IMR-90 (cell line): ENCODE measurements at regions not wholly inside any gene's neighbourhood (a gene's known extent, or its start where the extent isn't known, plus 50 kb on each side); places are given as distances from the start of the nearest gene placed in this dataset.

Experiments used
- ATAC-seq: fragments of 200-7000 bp; cut with Tn5 transposase; 2 replicates; pipeline ENCODE4 v1.9.1; 2020; ENCODE audit warnings: low read depth, mild to moderate bottlenecking, moderate library complexity
- BruUV-seq: library from RNA; stranded (reverse); fragments of 400-500 nt; replicated peaks from 2 replicates; lab custom pipeline; 2021; lab: Mats Ljungman, UMichigan
- CTCF ChIA-PET: fragments of 300-600 bp; formaldehyde crosslinking; extraction: SDS; loops from one replicate; lab custom pipeline; 2021; ENCODE audit warnings: antibody characterized with exemption; lab: Yijun Ruan, JAX
- POLR2A ChIA-PET: fragments of 300-600 bp; sonication (Branson Sonifier 250); formaldehyde crosslinking; loops from one replicate; lab custom pipeline; 2022; ENCODE audit warnings: antibody characterized with exemption; ENCODE audit not compliant: unreplicated experiment; lab: Charles Lee
- DNase-seq: peaks from one replicate; pipeline ENCODE4 v3.0.0; 2013
- H2AFZ ChIP-seq: replicated peaks from 2 replicates; pipeline ENCODE3; 2013; ENCODE audit warnings: low read length, mild to moderate bottlenecking; ENCODE audit not compliant: poor library complexity
- H2AK5ac ChIP-seq: 2 replicates; pipeline ENCODE4 v1.6.1; 2013; ENCODE audit warnings: low read depth, low read length, inconsistent platforms
- H2AK9ac ChIP-seq: replicated peaks from 2 replicates; pipeline ENCODE3; 2013; ENCODE audit warnings: mild to moderate bottlenecking, low read depth, low read length, moderate library complexity; ENCODE audit not compliant: poor library complexity
- H2BK120ac ChIP-seq: 2 replicates; pipeline ENCODE4 v1.6.1; 2013; ENCODE audit warnings: low read depth, low read length, inconsistent platforms
- H2BK15ac ChIP-seq: 3 replicates; pipeline ENCODE4 v1.6.1; 2013; ENCODE audit warnings: low read depth, low read length, inconsistent platforms
- H2BK20ac ChIP-seq: 2 replicates; pipeline ENCODE4 v1.6.1; 2013; ENCODE audit warnings: low read depth, mild to moderate bottlenecking, inconsistent platforms, low read length, moderate library complexity
- H2BK5ac ChIP-seq: 2 replicates; pipeline ENCODE4 v1.6.1; 2013; ENCODE audit warnings: mild to moderate bottlenecking, low read depth, low read length, inconsistent platforms; ENCODE audit not compliant: poor library complexity, severe bottlenecking
- H3K14ac ChIP-seq: replicated peaks from 2 replicates; pipeline ENCODE4 v1.6.1; 2013; ENCODE audit warnings: low read depth, low read length, inconsistent platforms
- H3K18ac ChIP-seq: 2 replicates; pipeline ENCODE4 v1.6.1; 2013; ENCODE audit warnings: low read depth, low read length, control low read depth
- H3K23ac ChIP-seq: 2 replicates; pipeline ENCODE4 v1.6.1; 2013; ENCODE audit warnings: low read depth, low read length, inconsistent platforms
- H3K27ac ChIP-seq: 2 replicates; pipeline ENCODE4 v1.5.1; 2013; ENCODE audit warnings: mild to moderate bottlenecking, control low read depth, low read length; ENCODE audit not compliant: insufficient read depth
- H3K27me3 ChIP-seq: 2 replicates; pipeline ENCODE4 v1.6.1; 2013; ENCODE audit warnings: low read length; ENCODE audit not compliant: control insufficient read depth, insufficient read depth
- H3K36me3 ChIP-seq: 2 replicates; pipeline ENCODE4 v1.6.1; 2013; ENCODE audit warnings: low read length, mixed read lengths; ENCODE audit not compliant: control insufficient read depth, insufficient read depth
- H3K4ac ChIP-seq: 2 replicates; pipeline ENCODE4 v1.6.1; 2013; ENCODE audit warnings: low read depth, low read length, inconsistent platforms
- H3K4me1 ChIP-seq: 2 replicates; pipeline ENCODE4 v1.6.1; 2013; ENCODE audit warnings: low read length, mixed read lengths; ENCODE audit not compliant: control insufficient read depth, insufficient read depth
- H3K4me2 ChIP-seq: 2 replicates; pipeline ENCODE4 v1.6.1; 2013; ENCODE audit warnings: low read depth, mild to moderate bottlenecking, control low read depth, low read length, moderate library complexity
- H3K4me3 ChIP-seq: 2 replicates; pipeline ENCODE4 v1.5.1; 2013; ENCODE audit warnings: low read depth, mild to moderate bottlenecking, control low read depth, low read length, moderate library complexity; ENCODE audit not compliant: insufficient read depth
- H3K56ac ChIP-seq: 2 replicates; pipeline ENCODE4 v1.6.1; 2013; ENCODE audit warnings: low read length, inconsistent platforms; ENCODE audit not compliant: insufficient read depth; ENCODE audit errors: extremely low read depth
- H3K79me1 ChIP-seq, 2 experiments: 2 replicates each; pipeline ENCODE4 v1.6.1; 2013; ENCODE audit warnings: low read length in 2 of 2, inconsistent platforms in 1 of 2, low read depth in 1 of 2
- H3K9ac ChIP-seq: 2 replicates; pipeline ENCODE4 v1.6.1; 2013; ENCODE audit warnings: low read depth, low read length, control low read depth
- H3K9me1 ChIP-seq: 2 replicates; pipeline ENCODE4 v1.6.1; 2013; ENCODE audit warnings: low read length, inconsistent platforms; ENCODE audit not compliant: insufficient read depth
- H3K9me3 ChIP-seq: 2 replicates; pipeline ENCODE4 v1.6.1; 2013; ENCODE audit warnings: low read length; ENCODE audit not compliant: control insufficient read depth, insufficient read depth
- H4K20me1 ChIP-seq: 2 replicates; pipeline ENCODE4 v1.6.1; 2013; ENCODE audit warnings: low read length, inconsistent platforms; ENCODE audit not compliant: insufficient read depth
- H4K5ac ChIP-seq: 2 replicates; pipeline ENCODE4 v1.6.1; 2013; ENCODE audit warnings: mild to moderate bottlenecking, low read depth, low read length, control low read depth
- H4K8ac ChIP-seq, 2 experiments: 2 replicates each; pipeline ENCODE4 v1.6.1; 2013; ENCODE audit warnings: low read depth in 2 of 2, low read length in 2 of 2, control low read depth in 1 of 2, inconsistent platforms in 1 of 2
- H4K91ac ChIP-seq: 2 replicates; pipeline ENCODE4 v1.6.1; 2013; ENCODE audit warnings: low read depth, low read length, inconsistent platforms; ENCODE audit not compliant: insufficient read depth
- CEBPB ChIP-seq: IDR thresholded peaks from 2 replicates; pipeline ENCODE4 v1.6.1; 2012; ENCODE audit warnings: low read depth, low read length, improper control_type of control experiment
- NFE2L2 ChIP-seq: fragments of 150-350 bp; IDR thresholded peaks from 2 replicates; pipeline ENCODE4 v1.6.1; 2016; ENCODE audit warnings: low read depth, mild to moderate bottlenecking, low read length
- WGBS, 2 experiments: methylation state at CpG; one replicate each; pipeline versions ENCODE4 v1.1.5 to v1.1.7; 2013; ENCODE audit warnings: missing lambda C conversion rate in 2 of 2; ENCODE audit not compliant: insufficient read length in 1 of 2; ENCODE audit errors: extremely low coverage in 2 of 2; 5-methylcytosine and 5-hydroxymethylcytosine counted together
- dilution Hi-C: fragments of 300-500 bp; cut with HindIII; formaldehyde crosslinking; loops from one replicate; pipeline ENCODE4 v1.14.3; 2018; ENCODE audit warnings: low sequenced_read_pairs; ENCODE audit not compliant: unreplicated experiment
- in situ Hi-C: fragments of 300-500 bp; cut with MboI; formaldehyde crosslinking; loops from 3 replicates; pipeline ENCODE4 v1.14.3; 2019; ENCODE audit warnings: low sequenced_read_pairs, inconsistent platforms, mixed read lengths
- intact Hi-C: fragments of 100-400 bp; cut with micrococcal nuclease; formaldehyde crosslinking; loops from 2 replicates; pipeline ENCODE4 v1.10.0; 2022

DNA sequence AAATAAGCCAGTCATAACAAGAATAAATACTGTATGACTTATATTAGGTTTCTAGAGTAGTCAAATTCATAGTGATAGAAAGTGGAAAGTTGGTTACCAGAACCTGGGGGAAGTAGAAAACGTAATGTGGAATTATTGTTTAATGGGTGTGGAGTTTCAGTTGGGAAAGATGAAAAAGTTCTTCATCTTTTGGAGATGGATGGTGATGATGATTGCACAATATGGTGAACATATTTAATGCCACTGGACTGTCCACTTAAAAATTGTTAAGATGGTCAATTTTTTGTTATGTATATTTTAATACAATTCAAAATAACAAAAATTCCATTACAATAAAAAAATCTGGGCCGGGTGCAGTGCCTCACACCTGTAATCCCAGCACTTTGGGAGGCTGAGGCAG is 289.6 kb downstream of the ZIC3 start:
- Histone ChIP-seq H3K27ac (no peak overlapping the region), H2BK5ac (no peak overlapping the region), H2BK120ac (no peak overlapping the region), H3K4me3 (no peak overlapping the region), H2BK20ac (no peak overlapping the region), H3K18ac (no peak overlapping the region), H3K9ac (no peak overlapping the region), H3K36me3 (no peaks in the 10 kb centered on the region), H2AFZ (no peak overlapping the region), H2BK15ac (no peak overlapping the region), H4K8ac (no peak overlapping the region), H4K20me1 (no peaks in the 10 kb centered on the region), H3K79me1 (no peaks in the 10 kb centered on the region), H3K9me1 (no peaks in the 10 kb centered on the region), H2AK9ac (no peak overlapping the region), H3K14ac (no peak overlapping the region), H3K4ac (no peak overlapping the region), H3K4me1 (no peaks in the 10 kb centered on the region), H4K91ac (no peak overlapping the region), H3K4me2 (no peak overlapping the region), H4K5ac (no peak overlapping the region), H3K23ac (no peak overlapping the region), H3K27me3 (no peaks in the 10 kb centered on the region), H3K9me3 (no peaks in the 10 kb centered on the region), H2AK5ac (no peak overlapping the region), H3K56ac (no peak overlapping the region)
- dilution Hi-C loops (no loop called here), in situ Hi-C loops (no loop called here), intact Hi-C loops (no loop called here)
- DNase-seq (no peak), ATAC-seq (no peak)
- 14% methylated on average over 1 of the region's 2 CpGs; no CpG with 5 or more reads in 1 of the 2 experiments for WGBS, 2 experiments
- TF ChIP-seq NFE2L2 = no peak
- peak; percentile 59 for TF ChIP-seq CEBPB
- CTCF ChIA-PET = no interaction called here
- no TSS peak for BruUV-seq
- POLR2A ChIA-PET = no interaction called here
